IMR-90 (cell line): ENCODE measurements at regions not wholly inside any gene's neighbourhood (a gene's known extent, or its start where the extent isn't known, plus 50 kb on each side); places are given as distances from the start of the nearest gene placed in this dataset.

ENCODE experiments used
- ATAC-seq: fragments of 200-7000 bp; cut with Tn5 transposase; 2 replicates; pipeline ENCODE4 v1.9.1; 2020; ENCODE audit warnings: low read depth, mild to moderate bottlenecking, moderate library complexity
- BruUV-seq: library from RNA; stranded (reverse); fragments of 400-500 nt; replicated peaks from 2 replicates; lab custom pipeline; 2021; lab: Mats Ljungman, UMichigan
- CTCF ChIA-PET: fragments of 300-600 bp; formaldehyde crosslinking; extraction: SDS; loops from one replicate; lab custom pipeline; 2021; ENCODE audit warnings: antibody characterized with exemption; lab: Yijun Ruan, JAX
- POLR2A ChIA-PET: fragments of 300-600 bp; sonication (Branson Sonifier 250); formaldehyde crosslinking; loops from one replicate; lab custom pipeline; 2022; ENCODE audit warnings: antibody characterized with exemption; ENCODE audit not compliant: unreplicated experiment; lab: Charles Lee
- DNase-seq: peaks from one replicate; pipeline ENCODE4 v3.0.0; 2013
- H2AFZ ChIP-seq: replicated peaks from 2 replicates; pipeline ENCODE3; 2013; ENCODE audit warnings: low read length, mild to moderate bottlenecking; ENCODE audit not compliant: poor library complexity
- H2AK5ac ChIP-seq: 2 replicates; pipeline ENCODE4 v1.6.1; 2013; ENCODE audit warnings: low read depth, low read length, inconsistent platforms
- H2AK9ac ChIP-seq: replicated peaks from 2 replicates; pipeline ENCODE3; 2013; ENCODE audit warnings: mild to moderate bottlenecking, low read depth, low read length, moderate library complexity; ENCODE audit not compliant: poor library complexity
- H2BK120ac ChIP-seq: 2 replicates; pipeline ENCODE4 v1.6.1; 2013; ENCODE audit warnings: low read depth, low read length, inconsistent platforms
- H2BK15ac ChIP-seq: 3 replicates; pipeline ENCODE4 v1.6.1; 2013; ENCODE audit warnings: low read depth, low read length, inconsistent platforms
- H2BK20ac ChIP-seq: 2 replicates; pipeline ENCODE4 v1.6.1; 2013; ENCODE audit warnings: low read depth, mild to moderate bottlenecking, inconsistent platforms, low read length, moderate library complexity
- H2BK5ac ChIP-seq: 2 replicates; pipeline ENCODE4 v1.6.1; 2013; ENCODE audit warnings: mild to moderate bottlenecking, low read depth, low read length, inconsistent platforms; ENCODE audit not compliant: poor library complexity, severe bottlenecking
- H3K14ac ChIP-seq: replicated peaks from 2 replicates; pipeline ENCODE4 v1.6.1; 2013; ENCODE audit warnings: low read depth, low read length, inconsistent platforms
- H3K18ac ChIP-seq: 2 replicates; pipeline ENCODE4 v1.6.1; 2013; ENCODE audit warnings: low read depth, low read length, control low read depth
- H3K23ac ChIP-seq: 2 replicates; pipeline ENCODE4 v1.6.1; 2013; ENCODE audit warnings: low read depth, low read length, inconsistent platforms
- H3K27ac ChIP-seq: 2 replicates; pipeline ENCODE4 v1.5.1; 2013; ENCODE audit warnings: mild to moderate bottlenecking, control low read depth, low read length; ENCODE audit not compliant: insufficient read depth
- H3K27me3 ChIP-seq: 2 replicates; pipeline ENCODE4 v1.6.1; 2013; ENCODE audit warnings: low read length; ENCODE audit not compliant: control insufficient read depth, insufficient read depth
- H3K36me3 ChIP-seq: 2 replicates; pipeline ENCODE4 v1.6.1; 2013; ENCODE audit warnings: low read length, mixed read lengths; ENCODE audit not compliant: control insufficient read depth, insufficient read depth
- H3K4ac ChIP-seq: 2 replicates; pipeline ENCODE4 v1.6.1; 2013; ENCODE audit warnings: low read depth, low read length, inconsistent platforms
- H3K4me1 ChIP-seq: 2 replicates; pipeline ENCODE4 v1.6.1; 2013; ENCODE audit warnings: low read length, mixed read lengths; ENCODE audit not compliant: control insufficient read depth, insufficient read depth
- H3K4me2 ChIP-seq: 2 replicates; pipeline ENCODE4 v1.6.1; 2013; ENCODE audit warnings: low read depth, mild to moderate bottlenecking, control low read depth, low read length, moderate library complexity
- H3K4me3 ChIP-seq: 2 replicates; pipeline ENCODE4 v1.5.1; 2013; ENCODE audit warnings: low read depth, mild to moderate bottlenecking, control low read depth, low read length, moderate library complexity; ENCODE audit not compliant: insufficient read depth
- H3K56ac ChIP-seq: 2 replicates; pipeline ENCODE4 v1.6.1; 2013; ENCODE audit warnings: low read length, inconsistent platforms; ENCODE audit not compliant: insufficient read depth; ENCODE audit errors: extremely low read depth
- H3K79me1 ChIP-seq, 2 experiments: 2 replicates each; pipeline ENCODE4 v1.6.1; 2013; ENCODE audit warnings: low read length in 2 of 2, inconsistent platforms in 1 of 2, low read depth in 1 of 2
- H3K9ac ChIP-seq: 2 replicates; pipeline ENCODE4 v1.6.1; 2013; ENCODE audit warnings: low read depth, low read length, control low read depth
- H3K9me1 ChIP-seq: 2 replicates; pipeline ENCODE4 v1.6.1; 2013; ENCODE audit warnings: low read length, inconsistent platforms; ENCODE audit not compliant: insufficient read depth
- H3K9me3 ChIP-seq: 2 replicates; pipeline ENCODE4 v1.6.1; 2013; ENCODE audit warnings: low read length; ENCODE audit not compliant: control insufficient read depth, insufficient read depth
- H4K20me1 ChIP-seq: 2 replicates; pipeline ENCODE4 v1.6.1; 2013; ENCODE audit warnings: low read length, inconsistent platforms; ENCODE audit not compliant: insufficient read depth
- H4K5ac ChIP-seq: 2 replicates; pipeline ENCODE4 v1.6.1; 2013; ENCODE audit warnings: mild to moderate bottlenecking, low read depth, low read length, control low read depth
- H4K8ac ChIP-seq, 2 experiments: 2 replicates each; pipeline ENCODE4 v1.6.1; 2013; ENCODE audit warnings: low read depth in 2 of 2, low read length in 2 of 2, control low read depth in 1 of 2, inconsistent platforms in 1 of 2
- H4K91ac ChIP-seq: 2 replicates; pipeline ENCODE4 v1.6.1; 2013; ENCODE audit warnings: low read depth, low read length, inconsistent platforms; ENCODE audit not compliant: insufficient read depth
- BHLHE40 ChIP-seq: fragments of 150-350 bp; IDR thresholded peaks from 2 replicates; pipeline ENCODE4 v1.6.1; 2016; ENCODE audit warnings: mild to moderate bottlenecking, low read depth, low read length
- CEBPB ChIP-seq: IDR thresholded peaks from 2 replicates; pipeline ENCODE4 v1.6.1; 2012; ENCODE audit warnings: low read depth, low read length, improper control_type of control experiment
- CHD1 ChIP-seq: IDR thresholded peaks from 2 replicates; pipeline ENCODE4 v1.6.1; 2012; ENCODE audit warnings: low read depth, low read length, improper control_type of control experiment
- CTCF ChIP-seq: conservative IDR thresholded peaks from 2 replicates; pipeline ENCODE4 v1.5.1; 2012; ENCODE audit warnings: mild to moderate bottlenecking, low read depth, low read length, improper control_type of control experiment
- ELK1 ChIP-seq: fragments of 150-350 bp; IDR thresholded peaks from 2 replicates; pipeline ENCODE4 v1.6.1; 2016; ENCODE audit warnings: low read depth, mild to moderate bottlenecking, low read length, moderate library complexity, borderline replicate concordance
- FOS ChIP-seq: fragments of 150-350 bp; IDR thresholded peaks from 2 replicates; pipeline ENCODE4 v1.6.1; 2016; ENCODE audit warnings: low read depth, low read length
- MAFK ChIP-seq: IDR thresholded peaks from 2 replicates; pipeline ENCODE4 v1.6.1; 2012; ENCODE audit warnings: low read depth, low read length, improper control_type of control experiment
- MXI1 ChIP-seq: IDR thresholded peaks from 2 replicates; pipeline ENCODE4 v1.6.1; 2012; ENCODE audit warnings: low read depth, mild to moderate bottlenecking, low read length, moderate library complexity, borderline replicate concordance
- NFE2L2 ChIP-seq: fragments of 150-350 bp; IDR thresholded peaks from 2 replicates; pipeline ENCODE4 v1.6.1; 2016; ENCODE audit warnings: low read depth, mild to moderate bottlenecking, low read length
- POLR2A ChIP-seq: IDR thresholded peaks from 2 replicates; pipeline ENCODE4 v1.6.1; 2012; ENCODE audit warnings: mild to moderate bottlenecking, low read depth, low read length
- RAD21 ChIP-seq: IDR thresholded peaks from 2 replicates; pipeline ENCODE4 v1.6.1; 2012; ENCODE audit warnings: low read length, improper control_type of control experiment
- RCOR1 ChIP-seq: IDR thresholded peaks from 2 replicates; pipeline ENCODE4 v1.6.1; 2012; ENCODE audit warnings: mild to moderate bottlenecking, low read length, improper control_type of control experiment; ENCODE audit not compliant: insufficient replicate concordance
- RFX5 ChIP-seq: IDR thresholded peaks from 2 replicates; pipeline ENCODE4 v1.8.0; 2012; ENCODE audit warnings: low read depth, mild to moderate bottlenecking, low read length, moderate library complexity
- SMC3 ChIP-seq: fragments of 150-350 bp; IDR thresholded peaks from 2 replicates; pipeline ENCODE4 v1.6.1; 2016; ENCODE audit warnings: low read depth, mild to moderate bottlenecking, antibody characterized with exemption, low read length, moderate library complexity
- USF2 ChIP-seq: fragments of 150-350 bp; IDR thresholded peaks from 2 replicates; pipeline ENCODE4 v1.6.1; 2017; ENCODE audit warnings: mild to moderate bottlenecking, antibody characterized with exemption, low read length, low read depth
- WGBS, 2 experiments: methylation state at CpG; one replicate each; pipeline versions ENCODE4 v1.1.5 to v1.1.7; 2013; ENCODE audit warnings: missing lambda C conversion rate in 2 of 2; ENCODE audit not compliant: insufficient read length in 1 of 2; ENCODE audit errors: extremely low coverage in 2 of 2; 5-methylcytosine and 5-hydroxymethylcytosine counted together
- dilution Hi-C: fragments of 300-500 bp; cut with HindIII; formaldehyde crosslinking; loops from one replicate; pipeline ENCODE4 v1.14.3; 2018; ENCODE audit warnings: low sequenced_read_pairs; ENCODE audit not compliant: unreplicated experiment
- in situ Hi-C: fragments of 300-500 bp; cut with MboI; formaldehyde crosslinking; loops from 3 replicates; pipeline ENCODE4 v1.14.3; 2019; ENCODE audit warnings: low sequenced_read_pairs, inconsistent platforms, mixed read lengths
- intact Hi-C: fragments of 100-400 bp; cut with micrococcal nuclease; formaldehyde crosslinking; loops from 2 replicates; pipeline ENCODE4 v1.10.0; 2022

GRCh38 chr12:114220311-114220710 is 185.6 kb downstream of the TBX5 start:
- Histone ChIP-seq H3K27ac (no peak overlapping the region), H3K18ac (no peak overlapping the region), H2BK5ac (no peak overlapping the region), H3K14ac (no peak overlapping the region), H3K4me3 (no peak overlapping the region), H3K36me3 (no peaks in the 10 kb centered on the region), H3K9ac (no peak overlapping the region), H3K56ac (no peak overlapping the region), H3K9me1 (no peaks in the 10 kb centered on the region), H2BK20ac (no peak overlapping the region), H3K79me1 (no peaks in the 10 kb centered on the region), H3K4ac (no peak overlapping the region), H3K27me3 (peaks cover 5% of the 10 kb centered on the region), H4K5ac (no peak overlapping the region), H2BK15ac (no peak overlapping the region), H2BK120ac (no peak overlapping the region), H3K23ac (no peak overlapping the region), H3K4me2 (no peak overlapping the region), H2AK9ac (no peak overlapping the region), H2AK5ac (no peak overlapping the region), H4K91ac (no peak overlapping the region), H4K8ac (no peak overlapping the region), H4K20me1 (no peaks in the 10 kb centered on the region), H3K4me1 (no peaks in the 10 kb centered on the region), H3K9me3 (no peaks in the 10 kb centered on the region), H2AFZ (no peak overlapping the region)
- in situ Hi-C loops (no loop called here), intact Hi-C loops (no loop called here), dilution Hi-C loops (no loop called here)
- no TSS peak for BruUV-seq
- ChIA-PET POLR2A (no interaction called here), CTCF (no interaction called here)
- DNase-seq (no peak), ATAC-seq (no peak)
- no CpG with 5 or more reads among the region's 3 CpGs for WGBS, 2 experiments
- TF ChIP-seq POLR2A (no peak), ELK1 (no peak), RAD21 (no peak), SMC3 (no peak), MXI1 (no peak), RCOR1 (no peak), CHD1 (no peak), USF2 (no peak), FOS (no peak), CEBPB (no peak), MAFK (no peak), NFE2L2 (no peak), CTCF (no peak), BHLHE40 (no peak), RFX5 (no peak)
